Endothelial cell (in vitro differentiated cells): ENCODE measurements at regions not wholly inside any gene's neighbourhood (a gene's known extent, or its start where the extent isn't known, plus 50 kb on each side); places are given as distances from the start of the nearest gene placed in this dataset.

ENCODE experiments used
- DNase-seq: peaks from one replicate; pipeline ENCODE4 v3.0.0; 2021; ENCODE audit warnings: low spot score
- H3K27ac Mint-ChIP-seq: one replicate; pipeline ENCODE4 v1.8.0; 2021; ENCODE audit warnings: mixed read lengths, inconsistent platforms; ENCODE audit not compliant: unreplicated experiment
- H3K27me3 Mint-ChIP-seq: one replicate; pipeline ENCODE4 v1.8.0; 2021; ENCODE audit warnings: mild to moderate bottlenecking, moderate library complexity, mixed read lengths, inconsistent platforms; ENCODE audit not compliant: unreplicated experiment
- H3K36me3 Mint-ChIP-seq: one replicate; pipeline ENCODE4 v1.8.0; 2021; ENCODE audit warnings: mild to moderate bottlenecking, low read depth, mixed read lengths, inconsistent platforms; ENCODE audit not compliant: unreplicated experiment
- H3K4me1 Mint-ChIP-seq: one replicate; pipeline ENCODE4 v1.8.0; 2021; ENCODE audit warnings: mild to moderate bottlenecking, mixed read lengths, inconsistent platforms; ENCODE audit not compliant: unreplicated experiment
- H3K4me3 Mint-ChIP-seq: one replicate; pipeline ENCODE4 v1.8.0; 2021; ENCODE audit warnings: mild to moderate bottlenecking, mixed read lengths, inconsistent platforms; ENCODE audit not compliant: unreplicated experiment
- H3K9me3 Mint-ChIP-seq: one replicate; pipeline ENCODE4 v1.8.0; 2021; ENCODE audit warnings: mixed read lengths, inconsistent platforms; ENCODE audit not compliant: unreplicated experiment
- TF ChIP-seq, protein P1 (sequence below): fragments of 200-600 bp; sonication (generic); IDR thresholded peaks from one replicate; pipeline ENCODE4 v1.5.0; 2021; ENCODE audit warnings: antibody characterized with exemption; ENCODE audit not compliant: unreplicated experiment

DNA sequence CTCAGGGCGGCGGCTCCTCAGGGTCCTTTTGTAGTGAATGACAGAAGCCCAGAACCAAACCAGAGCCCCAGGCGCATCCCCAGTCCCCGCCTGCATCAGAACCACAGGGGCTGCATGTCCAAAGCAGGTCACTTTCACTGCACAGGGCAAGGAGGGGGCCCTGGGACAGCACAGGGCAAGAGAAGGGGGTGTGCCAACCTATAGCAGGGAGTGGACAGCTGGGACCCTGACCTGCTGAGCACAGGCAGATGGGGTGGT, 501.4 kb downstream of the PREX1 start:
- Mint-ChIP-seq H3K36me3 (peaks cover 4% of the 10 kb centered on the region), H3K9me3 (no peaks in the 10 kb centered on the region), H3K4me3 (no peak overlapping the region), H3K4me1 (no peaks in the 10 kb centered on the region), H3K27me3 (peaks cover 5% of the 10 kb centered on the region), H3K27ac (no peak overlapping the region)
- DNase-seq = no peak
- TF ChIP-seq, protein P1, sequence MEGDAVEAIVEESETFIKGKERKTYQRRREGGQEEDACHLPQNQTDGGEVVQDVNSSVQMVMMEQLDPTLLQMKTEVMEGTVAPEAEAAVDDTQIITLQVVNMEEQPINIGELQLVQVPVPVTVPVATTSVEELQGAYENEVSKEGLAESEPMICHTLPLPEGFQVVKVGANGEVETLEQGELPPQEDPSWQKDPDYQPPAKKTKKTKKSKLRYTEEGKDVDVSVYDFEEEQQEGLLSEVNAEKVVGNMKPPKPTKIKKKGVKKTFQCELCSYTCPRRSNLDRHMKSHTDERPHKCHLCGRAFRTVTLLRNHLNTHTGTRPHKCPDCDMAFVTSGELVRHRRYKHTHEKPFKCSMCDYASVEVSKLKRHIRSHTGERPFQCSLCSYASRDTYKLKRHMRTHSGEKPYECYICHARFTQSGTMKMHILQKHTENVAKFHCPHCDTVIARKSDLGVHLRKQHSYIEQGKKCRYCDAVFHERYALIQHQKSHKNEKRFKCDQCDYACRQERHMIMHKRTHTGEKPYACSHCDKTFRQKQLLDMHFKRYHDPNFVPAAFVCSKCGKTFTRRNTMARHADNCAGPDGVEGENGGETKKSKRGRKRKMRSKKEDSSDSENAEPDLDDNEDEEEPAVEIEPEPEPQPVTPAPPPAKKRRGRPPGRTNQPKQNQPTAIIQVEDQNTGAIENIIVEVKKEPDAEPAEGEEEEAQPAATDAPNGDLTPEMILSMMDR = no peak

DNA sequence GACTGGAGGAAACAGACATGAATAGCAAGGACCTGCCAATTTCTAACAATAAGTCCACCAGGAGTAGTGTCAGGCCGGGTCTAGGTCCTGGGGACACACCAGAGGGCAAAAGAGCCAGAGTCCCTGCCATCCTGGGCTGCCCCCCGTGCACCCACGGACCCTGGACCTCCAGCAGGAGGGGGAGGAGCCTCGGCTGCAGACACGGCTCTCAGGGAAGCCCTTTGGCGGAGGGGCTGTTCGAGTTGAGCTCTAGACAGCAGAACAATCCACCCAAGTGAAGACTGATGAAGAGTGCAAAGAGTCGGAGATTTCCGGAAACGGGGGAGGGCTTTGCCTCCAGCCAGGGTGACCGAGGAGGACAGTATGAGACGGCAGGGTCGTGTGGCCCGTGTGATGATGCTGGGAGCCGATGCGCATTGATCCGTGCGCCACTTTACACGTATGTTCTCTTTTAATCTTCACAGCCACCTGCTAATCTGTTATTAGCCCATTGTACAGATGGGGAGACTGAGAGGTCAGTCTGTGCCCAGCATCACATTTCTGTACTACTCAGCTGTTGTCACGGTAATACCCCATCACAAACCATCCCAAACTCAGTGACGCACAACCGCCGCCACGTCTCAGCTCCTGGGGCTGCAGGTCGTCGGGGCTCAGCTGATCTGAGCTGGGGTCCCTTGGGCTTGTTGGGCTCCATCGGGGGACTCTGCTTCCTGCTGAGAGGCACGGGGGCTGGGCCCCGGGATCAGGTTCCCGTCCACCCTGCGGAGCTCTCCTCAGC, 502.0 kb downstream of the PREX1 start:
- H3K4me3 Mint-ChIP-seq = no peak overlapping the region
- no peaks in the 10 kb centered on the region for H3K4me1 Mint-ChIP-seq
- TF ChIP-seq, protein P1 = no peak
- H3K9me3 Mint-ChIP-seq = no peaks in the 10 kb centered on the region
- peaks cover 5% of the 10 kb centered on the region for H3K27me3 Mint-ChIP-seq
- peaks cover 4% of the 10 kb centered on the region for H3K36me3 Mint-ChIP-seq
- peak overlapping the region; percentile 22 for H3K27ac Mint-ChIP-seq
- DNase-seq = no peak

DNA sequence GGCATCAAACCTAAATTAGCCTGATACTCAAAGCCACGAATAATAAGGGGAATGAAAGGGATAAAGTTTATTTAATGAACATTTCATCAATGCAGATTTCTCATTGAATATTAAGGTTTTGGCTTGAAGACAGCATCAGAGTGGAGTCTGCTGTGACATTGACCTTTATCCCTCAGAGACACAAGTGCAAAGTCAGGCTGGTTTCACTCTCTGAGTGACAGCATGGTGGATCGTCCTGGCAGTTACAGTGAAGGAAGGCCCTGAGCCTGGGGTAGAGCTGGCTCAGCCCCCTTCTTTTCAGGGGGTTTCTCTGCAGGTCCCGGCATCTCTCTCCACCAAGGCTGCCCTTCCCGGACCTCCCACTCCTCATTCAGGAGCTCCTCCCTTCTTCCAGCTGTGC, 503.1 kb downstream of the PREX1 start:
- no peak for DNase-seq
- Mint-ChIP-seq H3K27me3 (peaks cover 5% of the 10 kb centered on the region), H3K27ac (no peak overlapping the region), H3K36me3 (peaks cover 4% of the 10 kb centered on the region), H3K4me1 (no peaks in the 10 kb centered on the region), H3K4me3 (no peak overlapping the region), H3K9me3 (no peaks in the 10 kb centered on the region)
- TF ChIP-seq, protein P1 = no peak

DNA sequence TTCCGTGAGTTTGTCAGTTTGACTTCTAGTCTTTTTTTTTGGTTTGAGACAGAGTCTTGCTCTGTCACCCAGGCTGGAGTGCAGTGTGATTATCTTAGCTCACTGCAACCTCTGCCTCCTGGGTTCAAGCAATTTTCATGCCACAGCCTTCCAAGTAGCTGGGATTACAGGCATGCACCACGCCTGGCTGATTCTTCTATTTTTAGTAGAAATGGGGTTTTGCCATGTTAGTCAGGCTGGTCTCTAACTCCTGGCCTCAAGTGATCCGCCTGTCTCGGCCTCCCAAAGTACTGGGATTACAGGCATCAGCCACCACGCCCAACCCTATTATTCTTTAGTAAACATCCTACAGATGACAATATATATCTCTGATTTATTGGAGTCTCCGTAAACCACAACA, 506.5 kb downstream of the PREX1 start:
- H3K27ac Mint-ChIP-seq = no peak overlapping the region
- DNase-seq = no peak
- peaks cover 3% of the 10 kb centered on the region for H3K27me3 Mint-ChIP-seq
- TF ChIP-seq, protein P1 = no peak
- no peak overlapping the region for H3K4me3 Mint-ChIP-seq
- H3K36me3 Mint-ChIP-seq = peaks cover 4% of the 10 kb centered on the region
- H3K9me3 Mint-ChIP-seq = no peaks in the 10 kb centered on the region
- no peaks in the 10 kb centered on the region for H3K4me1 Mint-ChIP-seq

DNA sequence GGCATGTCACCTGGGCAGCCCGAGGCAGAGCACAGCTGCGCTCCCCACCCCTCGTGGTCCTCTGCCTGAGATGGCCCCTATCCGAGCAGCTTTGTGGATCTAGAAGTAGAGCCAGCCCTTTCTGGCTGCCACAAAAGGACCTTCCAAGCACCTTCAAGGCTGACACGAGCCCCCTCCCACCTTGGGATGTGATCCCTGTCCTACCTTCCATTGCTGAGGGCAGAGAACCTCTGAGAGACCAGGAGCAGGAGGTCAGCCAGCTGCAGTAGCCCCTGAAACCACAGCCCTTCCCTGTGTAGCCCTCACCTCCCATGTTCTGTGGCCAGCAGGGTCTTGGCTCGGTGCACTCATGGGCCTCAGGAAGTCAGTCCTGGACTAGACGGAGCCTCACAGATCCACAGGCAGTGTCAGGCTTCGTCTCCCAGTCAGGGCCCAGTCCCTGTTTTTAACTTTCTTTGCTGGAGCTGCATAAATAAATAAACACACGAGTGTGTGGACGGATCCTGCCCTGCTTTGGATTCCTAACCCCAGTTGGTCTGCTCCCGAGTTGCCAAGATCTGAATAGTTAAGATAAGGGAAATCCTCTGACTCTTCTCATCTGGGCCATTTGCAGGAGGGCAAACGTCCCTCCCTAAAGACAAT, 507.7 kb downstream of the PREX1 start:
- H3K36me3 Mint-ChIP-seq = no peaks in the 10 kb centered on the region
- H3K4me3 Mint-ChIP-seq = no peak overlapping the region
- H3K27me3 Mint-ChIP-seq = peaks cover 3% of the 10 kb centered on the region
- H3K27ac Mint-ChIP-seq = no peak overlapping the region
- TF ChIP-seq, protein P1 = no peak
- H3K9me3 Mint-ChIP-seq = no peaks in the 10 kb centered on the region
- H3K4me1 Mint-ChIP-seq = no peaks in the 10 kb centered on the region
- no peak for DNase-seq
